ACC112 (cell line): ENCODE measurements at regions not wholly inside any gene's neighbourhood (a gene's known extent, or its start where the extent isn't known, plus 50 kb on each side); places are given as distances from the start of the nearest gene placed in this dataset.

ENCODE experiments used
- H2AFZ ChIP-seq: fragments of 200-600 bp; sonication (generic); one replicate; pipeline ENCODE4 v1.6.0; 2017; ENCODE audit warnings: antibody characterized with exemption, low read length; ENCODE audit not compliant: unreplicated experiment
- H3K27ac ChIP-seq: fragments of 200-600 bp; sonication (generic); 2 replicates; pipeline ENCODE4 v1.5.1; 2014; ENCODE audit warnings: low read depth, mild to moderate bottlenecking, antibody characterized with exemption, low read length, moderate library complexity
- H3K27me3 ChIP-seq: fragments of 200-600 bp; sonication (generic); 2 replicates; pipeline ENCODE4 v1.6.1; 2014; ENCODE audit warnings: mild to moderate bottlenecking, antibody characterized with exemption, low read length, moderate library complexity, mixed read lengths; ENCODE audit not compliant: insufficient read depth
- H3K36me3 ChIP-seq: fragments of 200-600 bp; sonication (generic); 2 replicates; pipeline ENCODE4 v1.6.1; 2016; ENCODE audit warnings: mild to moderate bottlenecking, antibody characterized with exemption, low read length, moderate library complexity, mixed read lengths; ENCODE audit not compliant: insufficient read depth
- H3K4me1 ChIP-seq: fragments of 200-600 bp; sonication (generic); one replicate; pipeline ENCODE4 v1.6.1; 2016; ENCODE audit warnings: low read length, mixed read lengths; ENCODE audit not compliant: insufficient read depth, unreplicated experiment, control insufficient read depth
- H3K4me3 ChIP-seq: fragments of 200-600 bp; sonication (generic); 2 replicates; pipeline ENCODE4 v1.5.1; 2014; ENCODE audit warnings: mild to moderate bottlenecking, low read depth, low read length
- H3K79me2 ChIP-seq: fragments of 200-600 bp; sonication (generic); one replicate; pipeline ENCODE4 v1.6.0; 2016; ENCODE audit warnings: low read length; ENCODE audit not compliant: control insufficient read depth, unreplicated experiment, insufficient read depth

- no peaks in the 10 kb centered on the region for H3K36me3 ChIP-seq
- no peak overlapping the region for H2AFZ ChIP-seq
- no peak overlapping the region for H3K27ac ChIP-seq
- no peaks in the 10 kb centered on the region for H3K27me3 ChIP-seq
- no peaks in the 10 kb centered on the region for H3K79me2 ChIP-seq
- H3K4me3 ChIP-seq, result no peak overlapping the region
- no peaks in the 10 kb centered on the region for H3K4me1 ChIP-seq
These were observed 1238.4 kb upstream of the NXPH2 start for GRCh38 chr2:140018541-140018940.

GRCh38 chr2:140014204-140014546, 1234.0 kb upstream of the NXPH2 start:
- Histone ChIP-seq H3K27me3 (no peaks in the 10 kb centered on the region), H3K4me1 (no peaks in the 10 kb centered on the region), H3K79me2 (no peaks in the 10 kb centered on the region), H3K4me3 (no peak overlapping the region), H3K27ac (no peak overlapping the region), H3K36me3 (no peaks in the 10 kb centered on the region), H2AFZ (no peak overlapping the region)

DNA sequence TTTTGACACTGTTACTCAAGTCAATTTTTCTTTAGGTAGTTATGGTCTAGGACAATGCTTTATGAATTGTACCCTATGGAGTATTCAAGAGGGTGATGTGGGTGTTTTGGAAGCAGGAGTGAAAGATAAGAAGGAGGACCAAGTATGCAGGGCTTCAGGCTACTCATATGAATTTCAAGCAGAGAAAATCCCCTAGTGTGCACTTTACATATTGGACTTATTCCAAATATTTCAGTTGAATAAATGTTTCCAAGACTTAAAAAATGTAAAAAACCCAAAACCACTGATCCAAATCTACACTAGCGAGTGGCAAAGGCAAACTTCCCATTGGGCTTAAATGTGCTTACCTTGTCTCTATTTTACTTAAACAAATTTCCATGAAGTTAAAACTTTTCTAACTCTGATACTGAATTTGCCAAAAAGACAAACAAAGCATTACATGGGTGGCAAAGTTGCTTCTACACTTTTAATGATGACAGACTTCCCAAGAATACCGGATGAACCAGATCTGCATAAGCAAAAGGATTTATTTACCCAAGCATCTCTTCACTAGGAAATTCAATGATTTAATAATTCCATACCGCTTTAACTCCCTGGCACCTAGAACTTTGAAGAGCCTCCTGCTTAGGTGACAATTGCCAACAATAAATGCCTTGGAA, 1233.5 kb upstream of the NXPH2 start:
- no peak overlapping the region for H3K27ac ChIP-seq
- H3K27me3 ChIP-seq, result no peaks in the 10 kb centered on the region
- no peaks in the 10 kb centered on the region for H3K36me3 ChIP-seq
- H2AFZ ChIP-seq, result no peak overlapping the region
- no peaks in the 10 kb centered on the region for H3K79me2 ChIP-seq
- no peaks in the 10 kb centered on the region for H3K4me1 ChIP-seq
- no peak overlapping the region for H3K4me3 ChIP-seq

DNA sequence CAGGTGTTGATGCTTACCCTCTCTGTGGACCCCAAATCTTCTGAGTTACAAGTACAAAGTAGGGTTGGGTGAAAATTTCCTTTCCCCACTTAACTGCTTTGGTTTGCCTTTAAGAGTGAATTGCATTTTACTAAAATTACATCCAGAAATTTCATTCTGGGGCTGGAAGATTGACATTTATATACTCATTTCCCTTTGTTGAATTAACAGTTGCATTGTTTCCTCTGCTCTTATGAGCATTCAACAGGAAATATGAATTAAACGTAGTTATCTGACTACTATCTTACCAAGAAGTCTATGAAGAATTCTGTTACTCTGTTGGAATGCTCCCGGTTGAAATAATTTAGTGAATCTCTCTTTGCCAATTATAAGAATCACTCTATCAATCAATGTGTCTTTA, 1231.1 kb upstream of the NXPH2 start:
- H3K4me1 ChIP-seq, result no peaks in the 10 kb centered on the region
- no peak overlapping the region for H3K4me3 ChIP-seq
- no peaks in the 10 kb centered on the region for H3K79me2 ChIP-seq
- H3K27me3 ChIP-seq, result no peaks in the 10 kb centered on the region
- H3K27ac ChIP-seq, result no peak overlapping the region
- no peaks in the 10 kb centered on the region for H3K36me3 ChIP-seq
- no peak overlapping the region for H2AFZ ChIP-seq

DNA sequence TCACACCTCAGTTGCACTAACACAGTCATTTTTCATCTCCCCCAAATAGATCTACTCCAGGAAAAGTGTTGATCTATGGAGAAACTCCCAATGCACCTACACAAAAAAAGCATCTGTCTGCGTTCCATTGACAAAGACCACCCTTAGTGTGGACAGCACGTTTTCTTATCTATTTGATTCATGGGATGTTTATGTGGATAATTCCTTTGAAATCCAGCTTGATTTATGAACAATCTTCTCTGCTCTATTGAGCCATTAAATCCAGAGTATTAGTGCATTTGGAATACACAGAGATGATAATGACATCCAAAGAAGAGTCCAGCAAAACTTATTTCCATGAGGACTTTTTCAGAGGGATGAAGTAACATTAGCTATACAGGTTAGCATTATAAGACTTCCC, 1221.9 kb upstream of the NXPH2 start:
- no peak overlapping the region for H3K27ac ChIP-seq
- no peaks in the 10 kb centered on the region for H3K4me1 ChIP-seq
- H3K27me3 ChIP-seq, result no peaks in the 10 kb centered on the region
- no peak overlapping the region for H3K4me3 ChIP-seq
- no peaks in the 10 kb centered on the region for H3K79me2 ChIP-seq
- no peaks in the 10 kb centered on the region for H3K36me3 ChIP-seq
- H2AFZ ChIP-seq, result no peak overlapping the region

DNA sequence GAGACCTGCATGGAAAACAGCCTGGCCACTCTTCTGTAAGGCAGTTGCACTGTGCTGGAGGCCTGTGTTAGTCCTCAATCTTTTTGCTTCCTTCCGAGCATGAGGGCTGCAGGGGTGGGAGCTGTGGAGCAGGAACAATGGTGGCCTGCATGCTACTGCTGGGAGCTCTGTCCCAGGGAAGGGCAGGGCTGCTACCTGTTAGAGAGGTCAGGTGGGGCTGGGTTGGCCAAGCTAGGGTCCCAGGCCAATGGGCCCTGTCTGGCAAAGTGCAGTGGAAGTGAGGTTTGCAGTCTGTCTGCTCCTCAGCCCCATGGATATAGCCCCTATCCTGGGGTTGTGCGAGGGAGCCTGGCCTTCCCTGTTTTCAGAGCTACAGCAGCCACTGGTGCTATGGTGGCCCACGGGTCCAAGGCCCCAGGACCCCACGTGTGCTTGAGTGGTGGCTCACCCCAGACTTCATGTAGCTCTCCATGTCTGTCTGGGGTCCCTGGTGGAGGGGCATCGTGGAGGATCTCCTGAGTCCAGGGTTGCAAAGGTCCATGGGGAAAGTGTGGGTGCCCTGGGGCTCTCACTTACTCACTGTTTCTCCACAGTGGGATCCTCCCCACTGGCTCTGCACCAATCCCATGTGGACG, 1212.6 kb upstream of the NXPH2 start:
- Histone ChIP-seq H2AFZ (no peak overlapping the region), H3K4me1 (no peaks in the 10 kb centered on the region), H3K27me3 (no peaks in the 10 kb centered on the region), H3K79me2 (no peaks in the 10 kb centered on the region), H3K4me3 (no peak overlapping the region), H3K27ac (no peak overlapping the region), H3K36me3 (no peaks in the 10 kb centered on the region)

GRCh38 chr2:139992078-139992477, 1211.9 kb upstream of the NXPH2 start:
- no peaks in the 10 kb centered on the region for H3K27me3 ChIP-seq
- no peak overlapping the region for H3K4me3 ChIP-seq
- H2AFZ ChIP-seq, result no peak overlapping the region
- no peaks in the 10 kb centered on the region for H3K4me1 ChIP-seq
- no peak overlapping the region for H3K27ac ChIP-seq
- no peaks in the 10 kb centered on the region for H3K36me3 ChIP-seq
- H3K79me2 ChIP-seq, result no peaks in the 10 kb centered on the region

GRCh38 chr2:139990646-139991335, 1210.6 kb upstream of the NXPH2 start:
- H3K27ac ChIP-seq, result no peak overlapping the region
- H2AFZ ChIP-seq, result no peak overlapping the region
- H3K36me3 ChIP-seq, result no peaks in the 10 kb centered on the region
- no peak overlapping the region for H3K4me3 ChIP-seq
- H3K27me3 ChIP-seq, result no peaks in the 10 kb centered on the region
- no peaks in the 10 kb centered on the region for H3K4me1 ChIP-seq
- no peaks in the 10 kb centered on the region for H3K79me2 ChIP-seq

DNA sequence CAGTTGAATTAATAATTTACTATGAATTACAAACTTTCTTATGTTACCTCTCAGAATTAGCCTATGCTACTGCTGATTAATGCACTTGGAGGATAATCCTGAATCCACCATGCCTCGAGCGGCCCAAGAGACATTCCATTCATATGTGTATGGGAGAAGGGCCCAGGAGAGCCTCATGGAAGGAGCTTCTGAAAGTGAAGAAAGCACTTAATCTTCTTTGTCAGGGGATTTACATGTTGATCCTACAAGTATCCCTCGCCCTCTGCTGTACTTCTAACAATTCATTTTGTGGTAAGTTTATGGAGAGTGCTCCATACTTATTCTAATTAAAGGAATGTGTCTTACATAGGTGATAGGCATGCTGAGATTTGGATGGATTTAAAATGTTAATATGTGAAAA, 1189.1 kb upstream of the NXPH2 start:
- no peak overlapping the region for H2AFZ ChIP-seq
- no peaks in the 10 kb centered on the region for H3K36me3 ChIP-seq
- no peaks in the 10 kb centered on the region for H3K4me1 ChIP-seq
- no peaks in the 10 kb centered on the region for H3K79me2 ChIP-seq
- H3K4me3 ChIP-seq, result no peak overlapping the region
- H3K27me3 ChIP-seq, result no peaks in the 10 kb centered on the region
- no peak overlapping the region for H3K27ac ChIP-seq

- Histone ChIP-seq H2AFZ (no peak overlapping the region), H3K4me3 (no peak overlapping the region), H3K36me3 (no peaks in the 10 kb centered on the region), H3K79me2 (no peaks in the 10 kb centered on the region), H3K4me1 (no peaks in the 10 kb centered on the region), H3K27me3 (no peaks in the 10 kb centered on the region), H3K27ac (no peak overlapping the region)
These were observed 1188.4 kb upstream of the NXPH2 start for GRCh38 chr2:139968588-139968987.

GRCh38 chr2:139967665-139968064, 1187.5 kb upstream of the NXPH2 start:
- H3K27me3 ChIP-seq, result no peaks in the 10 kb centered on the region
- no peak overlapping the region for H3K27ac ChIP-seq
- H3K79me2 ChIP-seq, result no peaks in the 10 kb centered on the region
- no peak overlapping the region for H3K4me3 ChIP-seq
- H2AFZ ChIP-seq, result no peak overlapping the region
- no peaks in the 10 kb centered on the region for H3K4me1 ChIP-seq
- H3K36me3 ChIP-seq, result no peaks in the 10 kb centered on the region
